ENCODE measurements at regions not wholly inside any gene's neighbourhood (a gene's known extent, or its start where the extent isn't known, plus 50 kb on each side); places are given as distances from the start of the nearest gene placed in this dataset.

DNA sequence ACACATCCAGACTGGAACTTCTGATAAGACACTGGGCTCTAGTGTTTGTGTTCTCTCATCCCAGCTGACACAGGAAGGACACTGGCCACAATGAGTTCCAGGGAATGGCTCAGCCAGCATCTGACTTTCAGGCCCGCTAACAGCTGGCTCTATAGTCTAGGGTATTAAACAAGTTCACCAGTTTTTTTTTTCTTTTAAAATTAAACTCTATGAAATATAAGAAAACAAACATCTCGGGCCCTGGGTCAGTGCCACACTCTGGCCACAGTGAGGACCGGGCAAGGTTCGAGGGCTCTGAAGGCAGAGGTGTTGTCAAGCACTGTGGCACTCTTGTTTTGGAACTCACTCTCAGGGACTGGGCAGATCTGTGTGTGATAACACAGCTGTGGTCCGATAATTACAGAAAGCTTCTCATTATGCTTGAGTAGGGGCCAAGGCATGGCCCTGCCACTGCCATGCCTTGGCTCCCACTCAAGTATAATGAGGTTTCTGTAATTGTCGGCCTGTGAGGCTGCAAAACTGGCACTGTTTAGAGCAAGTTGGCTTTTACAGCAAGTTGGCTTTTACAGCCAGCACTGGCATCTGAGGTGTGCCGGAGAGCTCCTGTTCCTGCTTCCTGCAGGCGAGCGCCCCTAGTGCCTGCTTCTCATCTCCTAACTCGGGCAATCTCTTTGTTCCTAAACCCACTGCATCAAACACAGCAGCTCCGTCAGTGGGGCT is 62.8 kb downstream of the PPP1R2C start:
- H3K36me3 ChIP-seq (ENCODE audit: control insufficient read depth in 1 of 2, insufficient read depth in 2 of 2, low read length in 2 of 2), result no peaks in the 10 kb centered on the region
- H4K20me1 ChIP-seq (ENCODE audit: insufficient read depth), result no peaks in the 10 kb centered on the region
- H3K79me2 ChIP-seq (ENCODE audit: insufficient read depth, low read length), result no peaks in the 10 kb centered on the region
- ATAC-seq (no peak), DNase-seq (ENCODE audit: low read depth, low spot score) (no peak)
- BruUV-seq (replicated peaks), result no TSS peak
- H3K27ac ChIP-seq (ENCODE audit: low read depth, low read length), result no peak overlapping the region
- ChIA-PET POLR2A (no interaction called here), RAD21 (ENCODE audit: low non-redundant PET in 1 of 2, low total read pairs in 2 of 2, uncharacterized antibody in 2 of 2, unreplicated experiment in 2 of 2) (no interaction called here), CTCF (interaction anchor here (1.1 kb wide), 1 partner anchor 8 kb away, joined by 3 read pairs; no protein-coding TSS in a partner anchor)
- no peaks in the 10 kb centered on the region for H3K9me3 ChIP-seq (ENCODE audit: control insufficient read depth in 1 of 2, insufficient read depth in 1 of 2, low read depth in 1 of 2, low read length in 2 of 2)
- H3K4me1 ChIP-seq (ENCODE audit: control insufficient read depth in 1 of 2, insufficient read depth in 2 of 2, low read length in 2 of 2), result no peaks in the 10 kb centered on the region
- TF ChIP-seq EZH2phosphoT487 (IDR thresholded peaks at IDR 0.05; ENCODE audit: borderline replicate concordance) (no peak), POLR2AphosphoS5 (IDR thresholded peaks at IDR 0.05; ENCODE audit: low read depth, low read length) (no peak), CBX3 (IDR thresholded peaks at IDR 0.05; ENCODE audit: low read depth) (no peak), ELF1 (IDR thresholded peaks at IDR 0.05; ENCODE audit: borderline replicate concordance, low read depth) (no peak), CEBPB (IDR thresholded peaks at IDR 0.05; ENCODE audit: low read depth) (no peak), SRF (IDR thresholded peaks at IDR 0.05; ENCODE audit: low read depth) (no peak), JUND (IDR thresholded peaks at IDR 0.05) (no peak)
- TF ChIP-seq, protein P1, sequence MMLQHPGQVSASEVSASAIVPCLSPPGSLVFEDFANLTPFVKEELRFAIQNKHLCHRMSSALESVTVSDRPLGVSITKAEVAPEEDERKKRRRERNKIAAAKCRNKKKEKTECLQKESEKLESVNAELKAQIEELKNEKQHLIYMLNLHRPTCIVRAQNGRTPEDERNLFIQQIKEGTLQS (IDR thresholded peaks at IDR 0.05), result no peak
- TF ChIP-seq, protein P2, sequence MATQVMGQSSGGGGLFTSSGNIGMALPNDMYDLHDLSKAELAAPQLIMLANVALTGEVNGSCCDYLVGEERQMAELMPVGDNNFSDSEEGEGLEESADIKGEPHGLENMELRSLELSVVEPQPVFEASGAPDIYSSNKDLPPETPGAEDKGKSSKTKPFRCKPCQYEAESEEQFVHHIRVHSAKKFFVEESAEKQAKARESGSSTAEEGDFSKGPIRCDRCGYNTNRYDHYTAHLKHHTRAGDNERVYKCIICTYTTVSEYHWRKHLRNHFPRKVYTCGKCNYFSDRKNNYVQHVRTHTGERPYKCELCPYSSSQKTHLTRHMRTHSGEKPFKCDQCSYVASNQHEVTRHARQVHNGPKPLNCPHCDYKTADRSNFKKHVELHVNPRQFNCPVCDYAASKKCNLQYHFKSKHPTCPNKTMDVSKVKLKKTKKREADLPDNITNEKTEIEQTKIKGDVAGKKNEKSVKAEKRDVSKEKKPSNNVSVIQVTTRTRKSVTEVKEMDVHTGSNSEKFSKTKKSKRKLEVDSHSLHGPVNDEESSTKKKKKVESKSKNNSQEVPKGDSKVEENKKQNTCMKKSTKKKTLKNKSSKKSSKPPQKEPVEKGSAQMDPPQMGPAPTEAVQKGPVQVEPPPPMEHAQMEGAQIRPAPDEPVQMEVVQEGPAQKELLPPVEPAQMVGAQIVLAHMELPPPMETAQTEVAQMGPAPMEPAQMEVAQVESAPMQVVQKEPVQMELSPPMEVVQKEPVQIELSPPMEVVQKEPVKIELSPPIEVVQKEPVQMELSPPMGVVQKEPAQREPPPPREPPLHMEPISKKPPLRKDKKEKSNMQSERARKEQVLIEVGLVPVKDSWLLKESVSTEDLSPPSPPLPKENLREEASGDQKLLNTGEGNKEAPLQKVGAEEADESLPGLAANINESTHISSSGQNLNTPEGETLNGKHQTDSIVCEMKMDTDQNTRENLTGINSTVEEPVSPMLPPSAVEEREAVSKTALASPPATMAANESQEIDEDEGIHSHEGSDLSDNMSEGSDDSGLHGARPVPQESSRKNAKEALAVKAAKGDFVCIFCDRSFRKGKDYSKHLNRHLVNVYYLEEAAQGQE (IDR thresholded peaks at IDR 0.05; ENCODE audit: low read depth), result no peak
- no peak overlapping the region for H3K4me3 ChIP-seq (replicated peaks in 1 of 2; ENCODE audit: low read depth in 1 of 2, low read length in 2 of 2)
- no peaks in the 10 kb centered on the region for H3K9me2 ChIP-seq (ENCODE audit: insufficient read depth)
- H2AFZ ChIP-seq (ENCODE audit: low read depth, low read length, poor library complexity, severe bottlenecking), result no peak overlapping the region
- H3K9ac ChIP-seq (ENCODE audit: low read length), result no peak overlapping the region
- H3K27me3 ChIP-seq (ENCODE audit: insufficient read depth, low read length), result no peaks in the 10 kb centered on the region
- H3K4me2 ChIP-seq (ENCODE audit: low read length), result no peak overlapping the region
- intact Hi-C loops (cut with micrococcal nuclease), result no loop called here
